ENCODE measurements at regions not wholly inside any gene's neighbourhood (a gene's known extent, or its start where the extent isn't known, plus 50 kb on each side); places are given as distances from the start of the nearest gene placed in this dataset.

DNA sequence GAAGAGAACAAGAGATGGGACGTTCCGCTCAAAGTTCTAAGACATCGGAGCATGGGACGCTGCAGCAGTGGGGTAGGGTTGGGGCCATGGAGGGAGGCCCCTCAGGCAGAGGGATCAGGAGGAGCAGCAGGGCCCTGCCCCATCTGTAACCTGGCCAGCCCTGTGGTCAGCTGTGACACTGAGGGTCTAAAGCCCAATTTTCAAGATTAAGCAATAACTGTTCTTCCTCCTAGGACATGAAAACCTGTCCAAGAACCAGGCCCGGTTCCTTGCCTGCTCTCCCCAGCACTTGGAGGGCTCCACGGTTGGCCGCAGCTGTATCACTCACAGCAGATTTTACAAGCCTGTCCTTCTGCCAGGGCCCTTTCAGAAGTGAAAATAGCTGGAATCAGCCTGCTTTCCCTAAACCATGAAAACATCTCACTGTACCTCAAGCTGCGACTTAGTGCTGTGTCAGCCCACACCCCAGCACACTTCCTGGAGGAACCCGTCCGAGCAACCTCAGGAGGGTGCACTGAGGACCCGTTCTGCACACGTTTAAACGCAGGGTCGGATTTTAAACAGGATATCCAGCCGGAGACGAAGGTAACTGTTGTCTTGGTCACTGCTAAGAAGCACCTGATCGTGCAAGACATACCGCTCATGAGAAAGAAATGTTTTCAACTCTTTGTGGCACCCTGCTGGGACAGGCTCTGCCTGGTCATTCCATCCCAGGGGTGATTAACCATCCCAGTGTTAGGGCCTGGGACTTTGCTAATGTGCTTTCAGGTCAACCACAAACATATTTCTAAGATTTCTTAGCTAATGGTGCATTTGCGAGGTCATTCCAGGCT, 201.9 kb upstream of the DIO3 start:
- no peaks in the 10 kb centered on the region for H3K27me3 ChIP-seq (ENCODE audit: insufficient read depth, low read length)
- H3K27me3 Mint-ChIP-seq (ENCODE audit: low read depth, unreplicated experiment) = peaks cover 30% of the 10 kb centered on the region
- peaks cover 14% of the 10 kb centered on the region for H3K9me3 Mint-ChIP-seq (ENCODE audit: unreplicated experiment)
- H4K20me1 ChIP-seq (ENCODE audit: insufficient read depth, low read length) = no peaks in the 10 kb centered on the region
- H3K4me1 ChIP-seq (ENCODE audit: insufficient read depth, low read length) = no peaks in the 10 kb centered on the region
- no peak overlapping the region for H3K4me3 Mint-ChIP-seq (ENCODE audit: unreplicated experiment)
- peaks cover 2% of the 10 kb centered on the region for H3K9me3 ChIP-seq (ENCODE audit: insufficient read depth, low read depth, low read length)
- peak; percentile 10 for DNase-seq (ENCODE audit: low read depth)
- H3K27ac ChIP-seq (ENCODE audit: low read depth, low read length) = no peak overlapping the region
- no peaks in the 10 kb centered on the region for H3K79me2 ChIP-seq (ENCODE audit: insufficient read depth, low read length)
- no peaks in the 10 kb centered on the region for H3K36me3 ChIP-seq (ENCODE audit: insufficient read depth, low read length)
- peaks cover 11% of the 10 kb centered on the region for H3K4me1 Mint-ChIP-seq (ENCODE audit: low read depth, unreplicated experiment)
- FAIRE-seq = no peak
- H3K27ac Mint-ChIP-seq (ENCODE audit: unreplicated experiment) = peak overlapping the region; percentile 56
- no peaks in the 10 kb centered on the region for H3K36me3 Mint-ChIP-seq (ENCODE audit: low read depth, unreplicated experiment)
- H3K4me2 ChIP-seq (ENCODE audit: low read length) = no peak overlapping the region
- no peak overlapping the region for H3K4me3 ChIP-seq (ENCODE audit: insufficient read depth, low read depth, low read length)
- no peak overlapping the region for H3K9ac ChIP-seq (ENCODE audit: low read length)
- no peak overlapping the region for H2AFZ ChIP-seq (ENCODE audit: low read depth, low read length)
- no peak for TF ChIP-seq CTCF (IDR thresholded peaks at IDR 0.05; ENCODE audit: insufficient read depth, low read depth, low read length)
- TF ChIP-seq EZH2 (IDR thresholded peaks at IDR 0.05; ENCODE audit: insufficient read depth, low read length) = no peak

GRCh38 chr14:101360054-101360911, 201.0 kb upstream of the DIO3 start:
- no peaks in the 10 kb centered on the region for H3K79me2 ChIP-seq (ENCODE audit: insufficient read depth, low read length)
- Mint-ChIP-seq H3K4me1 (ENCODE audit: low read depth, unreplicated experiment) (peaks cover 11% of the 10 kb centered on the region), H3K27me3 (ENCODE audit: low read depth, unreplicated experiment) (peaks cover 28% of the 10 kb centered on the region), H3K27ac (ENCODE audit: unreplicated experiment) (peak overlapping the region; percentile 56), H3K4me3 (ENCODE audit: unreplicated experiment) (no peak overlapping the region), H3K36me3 (ENCODE audit: low read depth, unreplicated experiment) (no peaks in the 10 kb centered on the region), H3K9me3 (ENCODE audit: unreplicated experiment) (peaks cover 7% of the 10 kb centered on the region)
- no peak overlapping the region for H3K9ac ChIP-seq (ENCODE audit: low read length)
- FAIRE-seq (no peak), DNase-seq (ENCODE audit: low read depth) (no peak)
- peaks cover 2% of the 10 kb centered on the region for H3K9me3 ChIP-seq (ENCODE audit: insufficient read depth, low read depth, low read length)
- no peaks in the 10 kb centered on the region for H3K27me3 ChIP-seq (ENCODE audit: insufficient read depth, low read length)
- TF ChIP-seq EZH2 (IDR thresholded peaks at IDR 0.05; ENCODE audit: insufficient read depth, low read length) (no peak), CTCF (IDR thresholded peaks at IDR 0.05; ENCODE audit: insufficient read depth, low read depth, low read length) (no peak)
- H3K4me3 ChIP-seq (ENCODE audit: insufficient read depth, low read depth, low read length) = no peak overlapping the region
- no peaks in the 10 kb centered on the region for H4K20me1 ChIP-seq (ENCODE audit: insufficient read depth, low read length)
- H3K36me3 ChIP-seq (ENCODE audit: insufficient read depth, low read length) = no peaks in the 10 kb centered on the region
- H2AFZ ChIP-seq (ENCODE audit: low read depth, low read length) = no peak overlapping the region
- no peak overlapping the region for H3K27ac ChIP-seq (ENCODE audit: low read depth, low read length)
- H3K4me2 ChIP-seq (ENCODE audit: low read length) = no peak overlapping the region
- H3K4me1 ChIP-seq (ENCODE audit: insufficient read depth, low read length) = no peaks in the 10 kb centered on the region

Data from astrocyte (in vitro differentiated cells and primary cell).